ENCODE measurements at regions not wholly inside any gene's neighbourhood (a gene's known extent, or its start where the extent isn't known, plus 50 kb on each side); places are given as distances from the start of the nearest gene placed in this dataset.
A peak's percentile ranks its signal among the peaks of the same experiment; 100 is the strongest.

- Mint-ChIP-seq H3K4me1 (peaks cover 18 to 25% of the 10 kb centered on the region in 2 donors), H3K36me3 (no peaks in the 10 kb centered on the region), H3K27me3 (ENCODE audit: low read depth in 2 of 2) (no peaks in the 10 kb centered on the region), H3K9me3 (no peaks in the 10 kb centered on the region), H3K4me3 (peak overlapping the region; percentile 53), H3K27ac (no peak overlapping the region)
- Histone ChIP-seq H3K36me3 (ENCODE audit: control insufficient read depth, insufficient read depth, low read length) (no peaks in the 10 kb centered on the region), H3K4me1 (ENCODE audit: control insufficient read depth, insufficient read depth, low read length) (peaks cover 6% of the 10 kb centered on the region), H3K4me3 (ENCODE audit: low read length) (no peak overlapping the region), H3K27ac (ENCODE audit: low read length) (no peak overlapping the region), H3K9me3 (ENCODE audit: control insufficient read depth, insufficient read depth, low read length) (no peaks in the 10 kb centered on the region), H3K27me3 (ENCODE audit: control insufficient read depth, insufficient read depth, low read length) (peaks cover 3% of the 10 kb centered on the region)
- ATAC-seq (no peak), DNase-seq (no peak)
- WGBS (ENCODE audit: insufficient coverage) = no CpG with 5 or more reads among the region's 2 CpGs
- intact Hi-C loops (cut with micrococcal nuclease) = no loop called here
- no peak for TF ChIP-seq CTCF (IDR thresholded peaks at IDR 0.05)
Observed at GRCh38 chr13:94859811-94860210, 147.5 kb upstream of the SOX21 start.

GRCh38 chr13:94859278-94859691, 146.9 kb upstream of the SOX21 start:
- no peak overlapping the region for H3K27ac Mint-ChIP-seq
- intact Hi-C loops (cut with micrococcal nuclease) = no loop called here
- H3K27me3 Mint-ChIP-seq (ENCODE audit: low read depth in 2 of 2) = no peaks in the 10 kb centered on the region
- no peak for TF ChIP-seq CTCF (IDR thresholded peaks at IDR 0.05)
- H3K4me1 ChIP-seq (ENCODE audit: control insufficient read depth, insufficient read depth, low read length) = peaks cover 6% of the 10 kb centered on the region
- no peak overlapping the region for H3K27ac ChIP-seq (ENCODE audit: low read length)
- H3K9me3 ChIP-seq (ENCODE audit: control insufficient read depth, insufficient read depth, low read length) = no peaks in the 10 kb centered on the region
- 49% methylated on average over 11 of the region's 11 CpGs for WGBS (ENCODE audit: insufficient coverage)
- H3K9me3 Mint-ChIP-seq = no peaks in the 10 kb centered on the region
- no peak overlapping the region for H3K4me3 ChIP-seq (ENCODE audit: low read length)
- peaks cover 3% of the 10 kb centered on the region for H3K27me3 ChIP-seq (ENCODE audit: control insufficient read depth, insufficient read depth, low read length)
- no peak overlapping the region for H3K4me3 Mint-ChIP-seq
- no peaks in the 10 kb centered on the region for H3K36me3 ChIP-seq (ENCODE audit: control insufficient read depth, insufficient read depth, low read length)
- H3K4me1 Mint-ChIP-seq = peaks cover 18 to 25% of the 10 kb centered on the region in 2 donors
- ATAC-seq = no peak
- no peaks in the 10 kb centered on the region for H3K36me3 Mint-ChIP-seq
- DNase-seq = no peak

GRCh38 chr13:94858856-94859255, 146.5 kb upstream of the SOX21 start:
- H3K4me3 Mint-ChIP-seq = no peak overlapping the region
- ATAC-seq = no peak

More at GRCh38 chr13:94858856-94859255, 146.5 kb upstream of the SOX21 start:
- H3K36me3 ChIP-seq (ENCODE audit: control insufficient read depth, insufficient read depth, low read length) = no peaks in the 10 kb centered on the region
- Mint-ChIP-seq H3K27ac (no peak overlapping the region), H3K36me3 (no peaks in the 10 kb centered on the region), H3K27me3 (ENCODE audit: low read depth in 2 of 2) (no peaks in the 10 kb centered on the region), H3K4me1 (peaks cover 18 to 25% of the 10 kb centered on the region in 2 donors), H3K9me3 (no peaks in the 10 kb centered on the region)
- H3K27me3 ChIP-seq (ENCODE audit: control insufficient read depth, insufficient read depth, low read length) = peaks cover 3% of the 10 kb centered on the region
- no peak for DNase-seq
- H3K4me3 ChIP-seq (ENCODE audit: low read length) = no peak overlapping the region
- H3K27ac ChIP-seq (ENCODE audit: low read length) = no peak overlapping the region
- intact Hi-C loops (cut with micrococcal nuclease) = no loop called here
- TF ChIP-seq CTCF (IDR thresholded peaks at IDR 0.05) = no peak
- no peaks in the 10 kb centered on the region for H3K9me3 ChIP-seq (ENCODE audit: control insufficient read depth, insufficient read depth, low read length)
- WGBS (ENCODE audit: insufficient coverage) = 94% methylated on average over 4 of the region's 4 CpGs
- H3K4me1 ChIP-seq (ENCODE audit: control insufficient read depth, insufficient read depth, low read length) = peaks cover 6% of the 10 kb centered on the region

Data from natural killer cell (primary cell).